ENCODE measurements at regions not wholly inside any gene's neighbourhood (a gene's known extent, or its start where the extent isn't known, plus 50 kb on each side); places are given as distances from the start of the nearest gene placed in this dataset.

- TF ChIP-seq ZBTB7A (IDR thresholded peaks at IDR 0.05; ENCODE audit: low read depth) (no peak), TCF12 (IDR thresholded peaks at IDR 0.05; ENCODE audit: low read depth) (no peak), NFIC (IDR thresholded peaks at IDR 0.05) (no peak), TEAD4 (IDR thresholded peaks at IDR 0.05) (no peak), RAD21 (IDR thresholded peaks at IDR 0.05; ENCODE audit: low read depth) (no peak), CREB1 (IDR thresholded peaks at IDR 0.05; ENCODE audit: low read depth) (no peak), REST (IDR thresholded peaks at IDR 0.05; ENCODE audit: low read depth) (no peak), EP300 (IDR thresholded peaks at IDR 0.05; ENCODE audit: borderline replicate concordance) (no peak), EGR1 (IDR thresholded peaks at IDR 0.05) (no peak), CEBPB (IDR thresholded peaks at IDR 0.05) (no peak), YY1 (IDR thresholded peaks at IDR 0.05; ENCODE audit: low read depth) (no peak)
Measured at GRCh38 chr1:11338284-11338924, 65.4 kb downstream of the UBIAD1 start.

DNA sequence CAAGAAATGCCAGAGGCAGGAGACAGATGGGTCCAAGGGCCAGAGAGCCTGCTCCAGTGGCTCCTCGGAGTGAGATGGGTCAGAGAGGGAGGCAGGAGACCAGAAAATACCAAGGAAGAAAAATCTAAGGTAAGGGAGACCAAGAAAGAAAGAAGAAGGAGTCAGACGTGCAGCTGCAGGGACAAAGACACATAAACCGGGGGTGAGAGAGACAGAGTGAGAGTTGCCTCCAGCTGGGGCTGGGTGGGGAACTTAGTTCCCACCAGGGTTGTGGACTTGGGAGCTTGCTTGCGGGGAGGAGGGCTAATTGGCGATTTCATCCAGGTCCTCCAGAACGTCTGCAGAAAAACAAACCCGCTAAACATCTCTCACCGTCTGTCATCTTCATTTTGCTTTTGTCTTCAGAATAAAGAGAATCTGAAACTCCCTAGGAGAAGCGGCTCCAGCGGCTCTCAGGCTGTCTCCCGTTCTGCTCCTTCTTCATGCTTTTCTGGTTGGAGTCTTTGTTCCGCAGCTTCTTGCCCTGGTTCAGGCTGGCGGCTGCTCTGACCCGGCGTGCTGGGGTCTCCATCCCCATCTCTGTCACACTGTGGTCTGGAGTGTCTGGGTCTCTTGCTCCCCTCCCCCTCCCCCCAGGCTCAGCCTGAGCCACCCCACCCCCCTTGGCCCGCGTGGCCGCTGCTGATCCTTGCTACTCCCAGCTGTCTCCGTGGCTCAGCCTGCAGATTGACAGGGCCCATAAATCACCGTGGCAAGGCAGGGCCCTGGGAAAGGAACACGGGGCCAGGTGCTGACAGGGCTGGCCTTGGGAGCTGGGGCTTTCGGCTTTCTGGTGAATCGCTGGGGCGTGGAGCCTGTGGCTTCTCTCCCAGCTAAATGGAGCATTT is 66.6 kb downstream of the UBIAD1 start:
- TF ChIP-seq MAX (IDR thresholded peaks at IDR 0.05), result no peak; the same call in 1 of the 2 replicates
- TF ChIP-seq, protein P1, sequence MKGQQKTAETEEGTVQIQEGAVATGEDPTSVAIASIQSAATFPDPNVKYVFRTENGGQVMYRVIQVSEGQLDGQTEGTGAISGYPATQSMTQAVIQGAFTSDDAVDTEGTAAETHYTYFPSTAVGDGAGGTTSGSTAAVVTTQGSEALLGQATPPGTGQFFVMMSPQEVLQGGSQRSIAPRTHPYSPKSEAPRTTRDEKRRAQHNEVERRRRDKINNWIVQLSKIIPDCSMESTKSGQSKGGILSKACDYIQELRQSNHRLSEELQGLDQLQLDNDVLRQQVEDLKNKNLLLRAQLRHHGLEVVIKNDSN (IDR thresholded peaks at IDR 0.05), result no peak
- no peak for TF ChIP-seq TAF1 (IDR thresholded peaks at IDR 0.05; ENCODE audit: low read depth)
- no peak for TF ChIP-seq CEBPB (IDR thresholded peaks at IDR 0.05)
- TF ChIP-seq REST (IDR thresholded peaks at IDR 0.05; ENCODE audit: low read depth), result no peak
- TF ChIP-seq FOXM1 (IDR thresholded peaks at IDR 0.05; ENCODE audit: borderline replicate concordance, low read depth), result no peak
- TF ChIP-seq NFIC (IDR thresholded peaks at IDR 0.05), result no peak
- TF ChIP-seq YY1 (IDR thresholded peaks at IDR 0.05; ENCODE audit: low read depth), result no peak

DNA sequence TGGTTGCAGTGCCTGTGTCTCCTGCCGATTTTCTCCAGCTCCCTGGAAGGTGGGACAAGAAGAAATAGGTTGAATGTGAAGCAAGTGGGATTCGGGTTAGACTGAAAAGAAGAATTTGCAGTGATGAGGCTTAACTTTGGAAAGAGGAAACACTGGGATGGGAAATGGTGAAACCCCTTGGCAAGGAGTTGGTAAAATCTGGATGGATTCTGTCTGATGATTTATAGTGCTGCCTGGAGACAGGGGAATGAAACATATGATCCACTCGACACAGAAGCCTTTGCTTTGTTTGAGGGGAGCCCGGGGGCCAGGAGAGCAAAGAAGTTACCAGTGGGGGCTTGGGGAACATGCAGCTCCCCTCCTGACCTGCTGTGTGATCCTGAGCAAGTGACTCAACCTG is 67.2 kb downstream of the UBIAD1 start:
- TF ChIP-seq ZBTB7A (IDR thresholded peaks at IDR 0.05; ENCODE audit: low read depth), result no peak
- no peak for TF ChIP-seq CREB1 (IDR thresholded peaks at IDR 0.05; ENCODE audit: low read depth)
- TF ChIP-seq REST (IDR thresholded peaks at IDR 0.05; ENCODE audit: low read depth), result no peak

- TF ChIP-seq NFIC (IDR thresholded peaks at IDR 0.05) (no peak), TAF1 (IDR thresholded peaks at IDR 0.05; ENCODE audit: low read depth) (no peak), ZBTB7A (IDR thresholded peaks at IDR 0.05; ENCODE audit: low read depth) (no peak)
Measured at GRCh38 chr1:11341901-11342552, 69.0 kb downstream of the UBIAD1 start.

GRCh38 chr1:11342621-11343032 is 69.6 kb downstream of the UBIAD1 start:
- TF ChIP-seq CEBPB (IDR thresholded peaks at IDR 0.05) (no peak), CREB1 (IDR thresholded peaks at IDR 0.05; ENCODE audit: low read depth) (no peak)
